Parathyroid adenoma (tissue), 2 donors: ENCODE measurements at regions not wholly inside any gene's neighbourhood (a gene's known extent, or its start where the extent isn't known, plus 50 kb on each side); places are given as distances from the start of the nearest gene placed in this dataset.

Experiments
- H2AFZ ChIP-seq: fragments of 300-600 bp; sonication (generic); one replicate; pipeline ENCODE4 v1.7.0; 2017; ENCODE audit warnings: antibody characterized with exemption, mild to moderate bottlenecking
- H3K27ac ChIP-seq: fragments of 300-600 bp; sonication (generic); one replicate; pipeline ENCODE4 v1.7.0; 2017
- H3K27me3 ChIP-seq: fragments of 300-600 bp; sonication (generic); one replicate; pipeline ENCODE4 v1.7.0; 2017; ENCODE audit warnings: low read length; ENCODE audit not compliant: control insufficient read depth, insufficient read depth
- H3K36me3 ChIP-seq: fragments of 300-600 bp; sonication (generic); one replicate; pipeline ENCODE4 v1.7.0; 2017; ENCODE audit warnings: low read length; ENCODE audit not compliant: control insufficient read depth, insufficient read depth
- H3K4me1 ChIP-seq: fragments of 300-600 bp; sonication (generic); one replicate; pipeline ENCODE4 v1.7.0; 2017; ENCODE audit warnings: control low read depth
- H3K4me2 ChIP-seq: fragments of 300-600 bp; sonication (generic); one replicate; pipeline ENCODE4 v1.7.0; 2017; ENCODE audit warnings: low read length
- H3K4me3 ChIP-seq: fragments of 300-600 bp; sonication (generic); one replicate; pipeline ENCODE4 v1.7.0; 2017; ENCODE audit warnings: low read depth, low read length
- H3K79me2 ChIP-seq: fragments of 300-600 bp; sonication (generic); one replicate; pipeline ENCODE4 v1.7.0; 2017; ENCODE audit warnings: control low read depth
- H3K9ac ChIP-seq: fragments of 300-600 bp; sonication (generic); one replicate; pipeline ENCODE4 v1.7.0; 2017; ENCODE audit warnings: mild to moderate bottlenecking
- H3K9me3 ChIP-seq: fragments of 300-600 bp; sonication (generic); one replicate; pipeline ENCODE4 v1.7.0; 2017; ENCODE audit warnings: low read length; ENCODE audit not compliant: control insufficient read depth
- TF ChIP-seq, protein P1 (sequence below): fragments of 300-600 bp; sonication (generic); IDR thresholded peaks from one replicate; pipeline ENCODE4 v1.7.0; 2017; ENCODE audit warnings: antibody characterized with exemption, mild to moderate bottlenecking
- donor health status: primary hyperparathyroidism.

DNA sequence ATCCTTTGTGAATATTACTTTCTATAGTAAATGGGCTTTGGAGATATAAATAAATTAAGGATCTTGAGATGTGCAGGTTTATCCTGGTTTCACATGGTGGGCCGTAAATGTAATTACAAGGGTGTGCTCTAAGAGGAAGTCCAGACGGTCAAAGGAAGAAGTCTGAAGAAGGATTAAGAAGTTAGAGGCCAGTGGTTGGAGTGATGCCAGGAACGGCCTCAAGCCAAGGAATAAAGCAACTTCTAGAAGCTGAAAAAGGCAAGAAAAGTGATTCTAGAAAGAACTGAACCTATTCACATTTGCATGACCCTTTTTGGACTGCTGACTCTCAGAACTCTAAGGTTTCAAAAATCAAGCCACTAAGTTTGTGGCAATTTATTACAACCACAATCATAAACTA lies 981.3 kb upstream of the ALCAM start:
- no peak overlapping the region for H3K4me2 ChIP-seq
- H3K27me3 ChIP-seq = no peaks in the 10 kb centered on the region
- H3K9ac ChIP-seq = no peak overlapping the region
- H3K36me3 ChIP-seq = no peaks in the 10 kb centered on the region
- H2AFZ ChIP-seq = no peak overlapping the region
- TF ChIP-seq, protein P1, sequence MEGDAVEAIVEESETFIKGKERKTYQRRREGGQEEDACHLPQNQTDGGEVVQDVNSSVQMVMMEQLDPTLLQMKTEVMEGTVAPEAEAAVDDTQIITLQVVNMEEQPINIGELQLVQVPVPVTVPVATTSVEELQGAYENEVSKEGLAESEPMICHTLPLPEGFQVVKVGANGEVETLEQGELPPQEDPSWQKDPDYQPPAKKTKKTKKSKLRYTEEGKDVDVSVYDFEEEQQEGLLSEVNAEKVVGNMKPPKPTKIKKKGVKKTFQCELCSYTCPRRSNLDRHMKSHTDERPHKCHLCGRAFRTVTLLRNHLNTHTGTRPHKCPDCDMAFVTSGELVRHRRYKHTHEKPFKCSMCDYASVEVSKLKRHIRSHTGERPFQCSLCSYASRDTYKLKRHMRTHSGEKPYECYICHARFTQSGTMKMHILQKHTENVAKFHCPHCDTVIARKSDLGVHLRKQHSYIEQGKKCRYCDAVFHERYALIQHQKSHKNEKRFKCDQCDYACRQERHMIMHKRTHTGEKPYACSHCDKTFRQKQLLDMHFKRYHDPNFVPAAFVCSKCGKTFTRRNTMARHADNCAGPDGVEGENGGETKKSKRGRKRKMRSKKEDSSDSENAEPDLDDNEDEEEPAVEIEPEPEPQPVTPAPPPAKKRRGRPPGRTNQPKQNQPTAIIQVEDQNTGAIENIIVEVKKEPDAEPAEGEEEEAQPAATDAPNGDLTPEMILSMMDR = no peak
- no peaks in the 10 kb centered on the region for H3K4me1 ChIP-seq
- no peaks in the 10 kb centered on the region for H3K9me3 ChIP-seq
- no peaks in the 10 kb centered on the region for H3K79me2 ChIP-seq
- H3K4me3 ChIP-seq = no peak overlapping the region
- no peak overlapping the region for H3K27ac ChIP-seq

DNA sequence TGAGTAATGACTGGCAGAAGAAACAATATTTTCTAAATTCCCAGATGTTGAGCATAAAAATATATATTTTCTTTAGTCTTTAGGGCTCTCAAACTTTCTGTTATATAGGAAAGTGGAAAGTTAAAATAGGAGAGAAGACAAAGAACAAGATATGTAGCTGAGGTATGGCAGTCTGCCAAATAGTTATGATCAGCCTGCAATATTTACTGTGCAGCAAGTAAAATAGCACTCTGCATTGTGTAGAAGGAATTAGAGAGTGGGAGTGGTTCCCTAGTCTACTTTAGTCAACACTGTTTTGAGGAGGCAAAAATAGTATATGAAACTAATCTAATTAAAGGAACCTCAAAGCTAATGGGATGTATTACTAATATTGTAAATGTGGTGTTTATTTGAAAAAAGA lies 978.1 kb upstream of the ALCAM start:
- no peak overlapping the region for H2AFZ ChIP-seq
- no peaks in the 10 kb centered on the region for H3K27me3 ChIP-seq
- H3K4me2 ChIP-seq = no peak overlapping the region
- H3K9me3 ChIP-seq = no peaks in the 10 kb centered on the region
- H3K4me3 ChIP-seq = no peak overlapping the region
- no peak overlapping the region for H3K27ac ChIP-seq
- no peaks in the 10 kb centered on the region for H3K4me1 ChIP-seq
- H3K36me3 ChIP-seq = no peaks in the 10 kb centered on the region
- no peaks in the 10 kb centered on the region for H3K79me2 ChIP-seq
- no peak overlapping the region for H3K9ac ChIP-seq
- TF ChIP-seq, protein P1 = no peak

DNA sequence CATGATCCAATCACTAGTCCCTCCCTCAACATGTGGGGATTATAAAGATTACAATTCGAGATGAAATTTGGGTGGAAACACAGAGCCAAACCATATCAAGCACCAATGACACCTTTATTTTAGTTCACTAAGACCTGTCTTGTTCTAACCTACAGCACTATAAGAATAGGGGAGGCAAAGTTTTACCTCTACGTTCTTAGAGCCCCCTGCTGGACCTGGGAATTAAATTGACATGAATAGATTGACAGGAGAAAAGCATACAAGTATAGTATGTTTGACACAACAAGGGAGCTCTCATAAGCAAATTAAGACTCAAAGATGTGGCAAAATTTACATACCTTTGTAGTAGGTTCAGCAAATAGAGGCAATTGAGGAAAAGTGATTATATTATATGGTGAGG lies 974.4 kb upstream of the ALCAM start:
- Histone ChIP-seq H3K4me1 (no peaks in the 10 kb centered on the region), H3K79me2 (no peaks in the 10 kb centered on the region), H3K9me3 (no peaks in the 10 kb centered on the region), H3K4me2 (no peak overlapping the region), H3K27ac (no peak overlapping the region), H3K36me3 (no peaks in the 10 kb centered on the region), H3K9ac (no peak overlapping the region), H2AFZ (no peak overlapping the region), H3K27me3 (no peaks in the 10 kb centered on the region), H3K4me3 (no peak overlapping the region)
- TF ChIP-seq, protein P1 = no peak

DNA sequence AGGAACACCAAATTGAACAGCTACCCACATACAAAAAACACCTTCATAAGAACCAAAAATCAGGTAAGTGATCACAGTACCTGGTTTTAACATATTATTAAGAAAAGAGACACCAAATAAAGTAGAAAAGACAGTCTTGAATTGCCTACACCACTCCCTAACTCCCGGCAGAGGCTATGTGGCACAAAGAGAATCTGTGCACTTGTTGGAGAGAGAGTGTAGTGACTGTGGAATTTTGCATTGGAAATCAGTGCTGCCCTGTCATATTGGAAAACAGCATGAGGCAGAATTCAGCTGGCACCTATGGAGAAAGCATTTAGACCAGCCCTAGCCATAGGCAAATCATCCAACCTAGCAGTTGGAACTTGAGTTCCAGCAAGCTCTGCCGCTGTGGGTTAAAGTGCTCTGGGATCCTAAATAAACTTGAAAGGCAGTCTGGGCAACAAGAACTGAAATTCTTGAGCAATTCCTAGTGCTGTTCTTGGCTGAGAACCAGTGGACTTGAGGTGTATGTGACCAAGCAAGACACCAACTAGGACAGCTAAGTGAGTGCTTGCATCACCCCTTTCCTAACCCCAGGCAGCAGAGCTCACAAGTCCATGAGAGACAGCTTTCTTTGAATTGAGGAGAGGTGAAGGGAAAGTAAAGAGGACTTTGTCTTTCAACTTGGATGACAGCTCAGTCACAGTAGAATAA lies 969.6 kb upstream of the ALCAM start:
- H3K36me3 ChIP-seq = no peaks in the 10 kb centered on the region
- no peaks in the 10 kb centered on the region for H3K4me1 ChIP-seq
- no peak overlapping the region for H3K9ac ChIP-seq
- no peaks in the 10 kb centered on the region for H3K27me3 ChIP-seq
- no peaks in the 10 kb centered on the region for H3K79me2 ChIP-seq
- H3K9me3 ChIP-seq = no peaks in the 10 kb centered on the region
- TF ChIP-seq, protein P1 = no peak
- no peak overlapping the region for H2AFZ ChIP-seq
- H3K4me2 ChIP-seq = no peak overlapping the region
- H3K27ac ChIP-seq = no peak overlapping the region
- H3K4me3 ChIP-seq = no peak overlapping the region

DNA sequence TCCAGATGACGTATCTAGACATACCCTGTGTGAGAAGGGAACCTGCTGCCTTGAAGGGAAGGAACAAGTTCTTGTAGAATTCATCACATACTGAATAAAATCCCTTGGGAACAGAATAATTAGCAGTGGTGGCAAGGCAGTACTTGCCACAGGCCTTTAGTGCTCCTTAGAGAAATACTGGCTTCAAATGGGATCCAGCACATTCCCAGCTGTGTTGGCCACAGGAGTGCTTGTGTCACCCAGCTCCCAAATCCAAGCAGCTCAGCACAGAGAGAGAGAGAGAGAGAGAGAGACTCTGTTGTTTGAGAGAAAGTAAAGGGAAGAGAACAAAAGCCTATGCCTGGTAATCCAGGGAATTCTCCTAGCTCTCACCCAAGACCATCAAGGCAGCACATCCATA lies 969.0 kb upstream of the ALCAM start:
- Histone ChIP-seq H3K36me3 (no peaks in the 10 kb centered on the region), H3K9me3 (no peaks in the 10 kb centered on the region), H3K9ac (no peak overlapping the region), H3K4me2 (no peak overlapping the region), H3K4me3 (no peak overlapping the region), H3K79me2 (no peaks in the 10 kb centered on the region), H3K27me3 (no peaks in the 10 kb centered on the region), H3K27ac (no peak overlapping the region), H2AFZ (no peak overlapping the region), H3K4me1 (no peaks in the 10 kb centered on the region)
- TF ChIP-seq, protein P1 = no peak
